ENCODE measurements at regions not wholly inside any gene's neighbourhood (a gene's known extent, or its start where the extent isn't known, plus 50 kb on each side); places are given as distances from the start of the nearest gene placed in this dataset.

- TF ChIP-seq, protein P1, sequence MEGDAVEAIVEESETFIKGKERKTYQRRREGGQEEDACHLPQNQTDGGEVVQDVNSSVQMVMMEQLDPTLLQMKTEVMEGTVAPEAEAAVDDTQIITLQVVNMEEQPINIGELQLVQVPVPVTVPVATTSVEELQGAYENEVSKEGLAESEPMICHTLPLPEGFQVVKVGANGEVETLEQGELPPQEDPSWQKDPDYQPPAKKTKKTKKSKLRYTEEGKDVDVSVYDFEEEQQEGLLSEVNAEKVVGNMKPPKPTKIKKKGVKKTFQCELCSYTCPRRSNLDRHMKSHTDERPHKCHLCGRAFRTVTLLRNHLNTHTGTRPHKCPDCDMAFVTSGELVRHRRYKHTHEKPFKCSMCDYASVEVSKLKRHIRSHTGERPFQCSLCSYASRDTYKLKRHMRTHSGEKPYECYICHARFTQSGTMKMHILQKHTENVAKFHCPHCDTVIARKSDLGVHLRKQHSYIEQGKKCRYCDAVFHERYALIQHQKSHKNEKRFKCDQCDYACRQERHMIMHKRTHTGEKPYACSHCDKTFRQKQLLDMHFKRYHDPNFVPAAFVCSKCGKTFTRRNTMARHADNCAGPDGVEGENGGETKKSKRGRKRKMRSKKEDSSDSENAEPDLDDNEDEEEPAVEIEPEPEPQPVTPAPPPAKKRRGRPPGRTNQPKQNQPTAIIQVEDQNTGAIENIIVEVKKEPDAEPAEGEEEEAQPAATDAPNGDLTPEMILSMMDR (conservative IDR thresholded peaks at IDR 0.05; ENCODE audit: low read depth, low read length), result no peak
- TF ChIP-seq EZH2phosphoT487 (IDR thresholded peaks at IDR 0.05; ENCODE audit: borderline replicate concordance, low read length), result no peak
These were observed 459.4 kb upstream of the NMUR2 start for GRCh38 chr5:152864447-152864846.
